Neural cell (in vitro differentiated cells): ENCODE measurements at regions not wholly inside any gene's neighbourhood (a gene's known extent, or its start where the extent isn't known, plus 50 kb on each side); places are given as distances from the start of the nearest gene placed in this dataset.

Experiments
- H2AFZ ChIP-seq: fragments of 200-600, 300-800 bp; sonication (generic), shearing (Covaris generic); 2 replicates; pipeline ENCODE4 v1.6.0; 2014; ENCODE audit warnings: low read depth, mild to moderate bottlenecking, antibody characterized with exemption, low read length, moderate library complexity
- H3F3A ChIP-seq: fragments of 200-600 bp; shearing (Covaris generic); 2 replicates; pipeline ENCODE4 v1.6.1; 2016; ENCODE audit warnings: mild to moderate bottlenecking, moderate library complexity, mixed read lengths, antibody characterized with exemption, low read length; ENCODE audit not compliant: insufficient read depth, poor library complexity, severe bottlenecking
- H3K27ac ChIP-seq: fragments of 200-600, 300-800 bp; sonication (generic), shearing (Covaris generic); 2 replicates; pipeline ENCODE4 v1.5.1; 2014; ENCODE audit warnings: mild to moderate bottlenecking, low read length, moderate library complexity
- H3K27me3 ChIP-seq: fragments of 300-800, 200-600 bp; sonication (generic), shearing (Covaris generic); 2 replicates; pipeline ENCODE4 v1.6.0; 2014; ENCODE audit warnings: mild to moderate bottlenecking, low read depth, low read length, moderate library complexity; ENCODE audit not compliant: insufficient read depth
- H3K36me3 ChIP-seq: fragments of 300-800, 200-600 bp; sonication (generic), shearing (Covaris generic); 2 replicates; pipeline ENCODE4 v1.5.1; 2014; ENCODE audit warnings: mild to moderate bottlenecking, antibody characterized with exemption, low read length, moderate library complexity; ENCODE audit not compliant: insufficient read depth
- H3K4me2 ChIP-seq: fragments of 300-800, 200-600 bp; sonication (generic), shearing (Covaris generic); 2 replicates; pipeline ENCODE4 v1.6.0; 2014; ENCODE audit warnings: mild to moderate bottlenecking, low read length
- H3K4me3 ChIP-seq: fragments of 300-800, 200-600 bp; sonication (generic), shearing (Covaris generic); 2 replicates; pipeline ENCODE4 v1.5.1; 2014; ENCODE audit warnings: mild to moderate bottlenecking, low read length, moderate library complexity
- H3K79me2 ChIP-seq: fragments of 200-600 bp; shearing (Covaris generic); replicated peaks from 2 replicates; pipeline ENCODE4 v1.6.0; 2014; ENCODE audit warnings: mild to moderate bottlenecking, low read length, moderate library complexity; ENCODE audit not compliant: insufficient read depth
- H3K9ac ChIP-seq: fragments of 300-800, 200-600 bp; sonication (generic), shearing (Covaris generic); 2 replicates; pipeline ENCODE4 v1.6.1; 2016; ENCODE audit warnings: mild to moderate bottlenecking, low read length, mixed read lengths
- H3K9me2 ChIP-seq: fragments of 200-600 bp; shearing (Covaris generic); 2 replicates; pipeline ENCODE4 v1.6.1; 2016; ENCODE audit warnings: mild to moderate bottlenecking, low read length, mixed read lengths; ENCODE audit not compliant: insufficient read depth
- H3K9me3 ChIP-seq: fragments of 200-600, 300-800 bp; sonication (generic), shearing (Covaris generic); 2 replicates; pipeline ENCODE4 v1.6.1; 2016; ENCODE audit warnings: mild to moderate bottlenecking, mixed run types, low read length, moderate library complexity, mixed read lengths
- H4K20me1 ChIP-seq: fragments of 200-600 bp; shearing (Covaris generic); 2 replicates; pipeline ENCODE4 v1.6.1; 2016; ENCODE audit warnings: mild to moderate bottlenecking, mixed run types; ENCODE audit not compliant: insufficient read depth
- CTCF ChIP-seq: fragments of 450-650 bp; IDR thresholded peaks from 2 replicates; pipeline ENCODE4 v1.5.1; 2014; ENCODE audit warnings: antibody characterized with exemption, mild to moderate bottlenecking, moderate library complexity; ENCODE audit not compliant: poor library complexity, severe bottlenecking
- EP300 ChIP-seq: fragments of 450-650 bp; conservative IDR thresholded peaks from 2 replicates; pipeline ENCODE4 v1.6.1; 2014; ENCODE audit warnings: antibody characterized with exemption, mild to moderate bottlenecking, moderate library complexity; ENCODE audit not compliant: poor library complexity, severe bottlenecking
- EZH2 ChIP-seq: fragments of 200-600, 300-800 bp; shearing (Covaris generic), sonication (generic); IDR thresholded peaks from 2 replicates; pipeline ENCODE4 v1.6.1; 2014; ENCODE audit warnings: antibody characterized with exemption, low read length, borderline replicate concordance, mild to moderate bottlenecking; ENCODE audit not compliant: insufficient read depth, poor library complexity, severe bottlenecking
- MXI1 ChIP-seq: fragments of 450-650 bp; conservative IDR thresholded peaks from 2 replicates; pipeline ENCODE4 v1.6.1; 2014; ENCODE audit warnings: antibody characterized with exemption, mild to moderate bottlenecking; ENCODE audit not compliant: poor library complexity, severe bottlenecking
- POLR2AphosphoS5 ChIP-seq: IDR thresholded peaks from 2 replicates; pipeline ENCODE4 v1.6.1; 2012
- RAD21 ChIP-seq: fragments of 450-650 bp; conservative IDR thresholded peaks from 2 replicates; pipeline ENCODE4 v1.6.1; 2014; ENCODE audit warnings: antibody characterized with exemption, mild to moderate bottlenecking, moderate library complexity
- REST ChIP-seq: IDR thresholded peaks from 2 replicates; pipeline ENCODE4 v1.6.1; 2012; ENCODE audit warnings: borderline replicate concordance
- SMC3 ChIP-seq: fragments of 450-650 bp; conservative IDR thresholded peaks from 2 replicates; pipeline ENCODE4 v1.6.1; 2014; ENCODE audit warnings: antibody characterized with exemption, mild to moderate bottlenecking, moderate library complexity; ENCODE audit not compliant: poor library complexity
- TAF1 ChIP-seq: IDR thresholded peaks from 2 replicates; pipeline ENCODE4 v1.6.1; 2012; ENCODE audit warnings: low read depth

GRCh38 chr10:56679578-56679977, 318.5 kb upstream of the ZWINT start:
- Histone ChIP-seq H3K4me3 (no peak overlapping the region), H3K27ac (no peak overlapping the region), H3K9ac (no peak overlapping the region), H3K36me3 (no peaks in the 10 kb centered on the region), H3K9me3 (no peaks in the 10 kb centered on the region), H3K79me2 (no peaks in the 10 kb centered on the region), H4K20me1 (no peaks in the 10 kb centered on the region), H3F3A (no peaks in the 10 kb centered on the region), H2AFZ (no peak overlapping the region), H3K9me2 (no peaks in the 10 kb centered on the region), H3K27me3 (no peaks in the 10 kb centered on the region), H3K4me2 (no peak overlapping the region)
- no peak for TF ChIP-seq SMC3
- no peak for TF ChIP-seq MXI1
- TF ChIP-seq REST: no peak
- TF ChIP-seq EZH2: no peak
- TF ChIP-seq RAD21: no peak
- TF ChIP-seq TAF1: no peak
- no peak for TF ChIP-seq POLR2AphosphoS5
- TF ChIP-seq EP300: no peak
- TF ChIP-seq CTCF: no peak

GRCh38 chr10:56662765-56663447, 301.8 kb upstream of the ZWINT start:
- Histone ChIP-seq H2AFZ (no peak overlapping the region), H3K9me2 (no peaks in the 10 kb centered on the region), H3K9me3 (no peaks in the 10 kb centered on the region), H3K36me3 (no peaks in the 10 kb centered on the region), H3K4me2 (no peak overlapping the region), H3K27me3 (no peaks in the 10 kb centered on the region), H3K4me3 (no peak overlapping the region), H3F3A (no peaks in the 10 kb centered on the region), H3K79me2 (no peaks in the 10 kb centered on the region), H3K9ac (no peak overlapping the region), H3K27ac (no peak overlapping the region), H4K20me1 (no peaks in the 10 kb centered on the region)
- TF ChIP-seq EP300 (no peak), REST (no peak), TAF1 (no peak), SMC3 (no peak), EZH2 (no peak), MXI1 (no peak), RAD21 (no peak), POLR2AphosphoS5 (no peak), CTCF (no peak)
